GM12878 (cell line): ENCODE measurements at regions not wholly inside any gene's neighbourhood (a gene's known extent, or its start where the extent isn't known, plus 50 kb on each side); places are given as distances from the start of the nearest gene placed in this dataset.

Experiments
- ATAC-seq: fragments of 200-7000 bp; cut with Tn5 transposase; 3 replicates; pipeline ENCODE4 v1.9.1; 2020; ENCODE audit warnings: mild to moderate bottlenecking, moderate library complexity
- BruUV-seq: library from RNA; stranded (reverse); fragments of 400-500 nt; replicated peaks from 2 replicates; lab custom pipeline; 2021; lab: Mats Ljungman, UMichigan
- CTCF ChIA-PET: fragments of 300-600 bp; sonication (Branson Sonifier 250); formaldehyde crosslinking; extraction: SDS; loops from one replicate; lab custom pipeline; 2021; ENCODE audit warnings: inconsistent platforms; lab: Yijun Ruan, JAX
- POLR2A ChIA-PET: fragments of 350-600 bp; formaldehyde crosslinking; extraction: SDS; loops from one replicate; lab custom pipeline; 2021; ENCODE audit warnings: inconsistent platforms; lab: Charles Lee
- RAD21 ChIA-PET: fragments of 300-600 bp; sonication (Branson Sonifier 250); formaldehyde crosslinking; loops from one replicate; lab custom pipeline; 2023; ENCODE audit warnings: antibody characterized with exemption; ENCODE audit not compliant: unreplicated experiment; lab: Charles Lee
- SMC1A ChIA-PET: fragments of 300-600 bp; sonication (Branson Sonifier 250); formaldehyde crosslinking; loops from one replicate; lab custom pipeline; 2023; ENCODE audit not compliant: unreplicated experiment, uncharacterized antibody; lab: Charles Lee
- DNase-seq: peaks from one replicate; pipeline ENCODE4 v3.0.0-alpha.2; 2011; ENCODE audit warnings: low read depth, low spot score
- FAIRE-seq: peaks from 3 replicates; lab custom pipeline; 2011; peaks lifted over from hg19 to GRCh38; lab: Jason Lieb, UNC
- H2AFZ ChIP-seq: 2 replicates; pipeline ENCODE4 v1.6.0; 2011; ENCODE audit warnings: low read depth, low read length, control low read depth; ENCODE audit not compliant: control insufficient read depth
- H3K27ac ChIP-seq: 2 replicates; pipeline ENCODE4 v1.5.1; 2011; ENCODE audit warnings: control low read depth; ENCODE audit not compliant: control insufficient read depth, insufficient read depth
- H3K27me3 ChIP-seq, 2 experiments: replicated peaks in 1 of 2; 2 replicates each; pipeline versions ENCODE4 v1.6.0 to v1.6.1; 2011; ENCODE audit warnings: low read length in 1 of 2; ENCODE audit not compliant: control insufficient read depth in 2 of 2, insufficient read depth in 2 of 2
- H3K36me3 ChIP-seq, 2 experiments: 2 replicates each; pipeline ENCODE4 v1.5.1; 2011; ENCODE audit warnings: low read length in 1 of 2; ENCODE audit not compliant: control insufficient read depth in 2 of 2, insufficient read depth in 2 of 2
- H3K4me1 ChIP-seq: 2 replicates; pipeline ENCODE4 v1.6.1; 2011; ENCODE audit warnings: mild to moderate bottlenecking, low read length, moderate library complexity, mixed read lengths; ENCODE audit not compliant: control insufficient read depth, insufficient read depth
- H3K4me2 ChIP-seq: 2 replicates; pipeline ENCODE4 v1.6.0; 2011; ENCODE audit warnings: control low read depth; ENCODE audit not compliant: control insufficient read depth, insufficient read depth
- H3K4me3 ChIP-seq: fragments of 200-600 bp; sonication (generic); 2 replicates; pipeline ENCODE4 v1.5.1; 2016
- H3K79me2 ChIP-seq: 2 replicates; pipeline ENCODE4 v1.6.0; 2011; ENCODE audit warnings: low read length; ENCODE audit not compliant: control insufficient read depth, insufficient read depth
- H3K9ac ChIP-seq: 2 replicates; pipeline ENCODE4 v1.8.0; 2011; ENCODE audit warnings: low read length, control low read depth, mixed read lengths; ENCODE audit not compliant: control insufficient read depth, insufficient read depth
- H3K9me3 ChIP-seq: replicated peaks from 3 replicates; pipeline ENCODE4 v1.5.1; 2011; ENCODE audit warnings: mild to moderate bottlenecking, low read length; ENCODE audit not compliant: control insufficient read depth, insufficient read depth
- H4K20me1 ChIP-seq: 2 replicates; pipeline ENCODE4 v1.6.0; 2011; ENCODE audit not compliant: control insufficient read depth, insufficient read depth
- BCLAF1 ChIP-seq: fragments of 450-650 bp; IDR thresholded peaks from 2 replicates; pipeline ENCODE4 v1.6.1; 2017; ENCODE audit warnings: antibody characterized with exemption, mild to moderate bottlenecking, moderate library complexity
- POU2F2 ChIP-seq: IDR thresholded peaks from 3 replicates; pipeline ENCODE4 v1.6.1; 2011; ENCODE audit warnings: low read depth, mild to moderate bottlenecking, low read length, borderline replicate concordance
- WRNIP1 ChIP-seq: IDR thresholded peaks from 2 replicates; pipeline ENCODE4 v1.6.1; 2011; ENCODE audit warnings: low read depth, low read length, improper control_type of control experiment, borderline replicate concordance
- ZNF274 ChIP-seq: IDR thresholded peaks from one replicate; pipeline ENCODE4 v1.8.0; 2011; ENCODE audit not compliant: insufficient read length, insufficient read depth
- WGBS: methylation state at CpG from one replicate; pipeline ENCODE4 v1.1.6; 2016; ENCODE audit warnings: low lambda C conversion rate; ENCODE audit not compliant: insufficient replicate concordance, insufficient coverage; ENCODE audit errors: missing lambda C conversion rate; 5-methylcytosine and 5-hydroxymethylcytosine counted together
- in situ Hi-C: fragments of 300-500 bp; cut with MboI; formaldehyde crosslinking; loops from 9 replicates; pipeline ENCODE4 v1.14.3; 2018; ENCODE audit warnings: mixed read lengths
- intact Hi-C: fragments of 100-400 bp; cut with micrococcal nuclease; formaldehyde crosslinking; loops from one replicate; pipeline ENCODE4 v1.14.2; 2022; ENCODE audit not compliant: unreplicated experiment
- TF ChIP-seq, protein P1 (sequence below): fragments of 450-650 bp; formaldehyde crosslinking; IDR thresholded peaks from 2 replicates; pipeline ENCODE4 v1.4.0; 2020; ENCODE audit warnings: mild to moderate bottlenecking, moderate library complexity

GRCh38 chr21:18547347-18547746, 143.8 kb upstream of the TMPRSS15 start:
- ChIA-PET POLR2A (no interaction called here), RAD21 (no interaction called here), SMC1A (no interaction called here), CTCF (no interaction called here)
- in situ Hi-C loops (no loop called here), intact Hi-C loops (no loop called here)
- H3K9me3 ChIP-seq, result no peaks in the 10 kb centered on the region
- no TSS peak for BruUV-seq
- no peak overlapping the region for H2AFZ ChIP-seq
- H3K27ac ChIP-seq, result no peak overlapping the region
- WGBS, result 0% methylated on average over 1 of the region's 1 CpG
- DNase-seq (no peak), ATAC-seq (no peak), FAIRE-seq (no peak)
- no peaks in the 10 kb centered on the region for H3K36me3 ChIP-seq
- no peaks in the 10 kb centered on the region for H3K27me3 ChIP-seq
- H3K9ac ChIP-seq, result no peak overlapping the region
- no peak overlapping the region for H3K4me3 ChIP-seq
- no peaks in the 10 kb centered on the region for H3K4me1 ChIP-seq
- H3K4me2 ChIP-seq, result no peak overlapping the region
- TF ChIP-seq, protein P1, sequence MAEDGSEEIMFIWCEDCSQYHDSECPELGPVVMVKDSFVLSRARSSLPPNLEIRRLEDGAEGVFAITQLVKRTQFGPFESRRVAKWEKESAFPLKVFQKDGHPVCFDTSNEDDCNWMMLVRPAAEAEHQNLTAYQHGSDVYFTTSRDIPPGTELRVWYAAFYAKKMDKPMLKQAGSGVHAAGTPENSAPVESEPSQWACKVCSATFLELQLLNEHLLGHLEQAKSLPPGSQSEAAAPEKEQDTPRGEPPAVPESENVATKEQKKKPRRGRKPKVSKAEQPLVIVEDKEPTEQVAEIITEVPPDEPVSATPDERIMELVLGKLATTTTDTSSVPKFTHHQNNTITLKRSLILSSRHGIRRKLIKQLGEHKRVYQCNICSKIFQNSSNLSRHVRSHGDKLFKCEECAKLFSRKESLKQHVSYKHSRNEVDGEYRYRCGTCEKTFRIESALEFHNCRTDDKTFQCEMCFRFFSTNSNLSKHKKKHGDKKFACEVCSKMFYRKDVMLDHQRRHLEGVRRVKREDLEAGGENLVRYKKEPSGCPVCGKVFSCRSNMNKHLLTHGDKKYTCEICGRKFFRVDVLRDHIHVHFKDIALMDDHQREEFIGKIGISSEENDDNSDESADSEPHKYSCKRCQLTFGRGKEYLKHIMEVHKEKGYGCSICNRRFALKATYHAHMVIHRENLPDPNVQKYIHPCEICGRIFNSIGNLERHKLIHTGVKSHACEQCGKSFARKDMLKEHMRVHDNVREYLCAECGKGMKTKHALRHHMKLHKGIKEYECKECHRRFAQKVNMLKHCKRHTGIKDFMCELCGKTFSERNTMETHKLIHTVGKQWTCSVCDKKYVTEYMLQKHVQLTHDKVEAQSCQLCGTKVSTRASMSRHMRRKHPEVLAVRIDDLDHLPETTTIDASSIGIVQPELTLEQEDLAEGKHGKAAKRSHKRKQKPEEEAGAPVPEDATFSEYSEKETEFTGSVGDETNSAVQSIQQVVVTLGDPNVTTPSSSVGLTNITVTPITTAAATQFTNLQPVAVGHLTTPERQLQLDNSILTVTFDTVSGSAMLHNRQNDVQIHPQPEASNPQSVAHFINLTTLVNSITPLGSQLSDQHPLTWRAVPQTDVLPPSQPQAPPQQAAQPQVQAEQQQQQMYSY (CRISPR knock-in tag), result no peak
- TF ChIP-seq WRNIP1, result no peak
- no peaks in the 10 kb centered on the region for H3K79me2 ChIP-seq
- H4K20me1 ChIP-seq, result no peaks in the 10 kb centered on the region

DNA sequence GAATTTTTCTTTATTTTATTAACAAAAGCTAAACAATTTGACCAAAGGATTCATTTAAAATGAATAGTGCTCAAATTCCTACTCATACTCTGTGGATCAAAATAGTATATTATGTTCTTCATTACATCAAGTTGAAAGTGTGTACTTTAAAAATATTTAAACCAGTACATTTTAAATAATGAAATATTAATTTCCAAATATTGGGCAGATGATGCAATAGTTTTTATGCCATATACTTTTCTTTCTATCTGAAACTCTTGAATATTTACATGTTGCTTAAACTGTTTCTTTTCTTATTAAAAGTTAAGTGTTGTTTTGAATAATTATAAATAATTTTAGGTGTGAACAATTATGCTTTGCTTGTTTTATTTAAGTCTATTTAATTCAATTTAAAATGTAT, 144.7 kb upstream of the TMPRSS15 start:
- Histone ChIP-seq H3K4me2 (no peak overlapping the region), H2AFZ (no peak overlapping the region), H3K27me3 (no peaks in the 10 kb centered on the region), H3K27ac (no peak overlapping the region), H3K9me3 (no peaks in the 10 kb centered on the region), H3K9ac (no peak overlapping the region), H3K79me2 (no peaks in the 10 kb centered on the region), H4K20me1 (no peaks in the 10 kb centered on the region)
- SMC1A ChIA-PET, result no interaction called here
- TF ChIP-seq ZNF274 (no peak), BCLAF1 (no peak), POU2F2 (no peak)
- TF ChIP-seq, all 136 proteins: peak for 0
- H3K4me1 ChIP-seq, result no peaks in the 10 kb centered on the region
- in situ Hi-C loops (no loop called here), intact Hi-C loops (no loop called here)
- ChIA-PET POLR2A (no interaction called here), RAD21 (no interaction called here), CTCF (interaction anchor here (1.2 kb wide), 1 partner anchor 28 kb away, joined by 3 read pairs; no protein-coding TSS in a partner anchor)
- ATAC-seq (no peak), FAIRE-seq (no peak), DNase-seq (no peak)
- no TSS peak for BruUV-seq
- H3K4me3 ChIP-seq, result no peak overlapping the region
- H3K36me3 ChIP-seq, result no peaks in the 10 kb centered on the region
